ENCODE measurements at regions not wholly inside any gene's neighbourhood (a gene's known extent, or its start where the extent isn't known, plus 50 kb on each side); places are given as distances from the start of the nearest gene placed in this dataset.

- H3K27ac ChIP-seq = no peak overlapping the region
- TF ChIP-seq CTCF (conservative IDR thresholded peaks at IDR 0.05) = no peak
These were observed 329.3 kb upstream of the TNP1 start for GRCh38 chr2:217189131-217189530.

- H3K27ac ChIP-seq = no peak overlapping the region
- TF ChIP-seq CTCF (conservative IDR thresholded peaks at IDR 0.05) = no peak
These were observed 326.9 kb upstream of the TNP1 start for GRCh38 chr2:217186668-217187159.

GRCh38 chr2:217186152-217186551, 326.3 kb upstream of the TNP1 start:
- H3K27ac ChIP-seq = no peak overlapping the region
- no peak for TF ChIP-seq CTCF (conservative IDR thresholded peaks at IDR 0.05)

GRCh38 chr2:217185265-217185995, 325.6 kb upstream of the TNP1 start:
- TF ChIP-seq CTCF (conservative IDR thresholded peaks at IDR 0.05) = no peak
- H3K27ac ChIP-seq = no peak overlapping the region

- TF ChIP-seq CTCF (conservative IDR thresholded peaks at IDR 0.05) = no peak
These were observed 324.4 kb upstream of the TNP1 start for GRCh38 chr2:217184242-217184641.

GRCh38 chr2:217183471-217183870, 323.6 kb upstream of the TNP1 start:
- H3K27ac ChIP-seq = no peak overlapping the region
- no peak for TF ChIP-seq CTCF (conservative IDR thresholded peaks at IDR 0.05)

More at GRCh38 chr2:217184242-217184641, 324.4 kb upstream of the TNP1 start:
- no peak overlapping the region for H3K27ac ChIP-seq

- no peak overlapping the region for H3K27ac ChIP-seq
- TF ChIP-seq CTCF (conservative IDR thresholded peaks at IDR 0.05) = no peak
These were observed 323.1 kb upstream of the TNP1 start for GRCh38 chr2:217182926-217183325.
